ENCODE measurements at regions not wholly inside any gene's neighbourhood (a gene's known extent, or its start where the extent isn't known, plus 50 kb on each side); places are given as distances from the start of the nearest gene placed in this dataset.
"Not testable (repeated sequence)": the region's sequence is repeated elsewhere in the genome, so short reads cannot be mapped to it uniquely, and the experiment has no call there.

- not testable (repeated sequence) for DNase-seq
These were observed 160.8 kb upstream of the RGS6 start for GRCh38 chr14:71771421-71771820.

DNA sequence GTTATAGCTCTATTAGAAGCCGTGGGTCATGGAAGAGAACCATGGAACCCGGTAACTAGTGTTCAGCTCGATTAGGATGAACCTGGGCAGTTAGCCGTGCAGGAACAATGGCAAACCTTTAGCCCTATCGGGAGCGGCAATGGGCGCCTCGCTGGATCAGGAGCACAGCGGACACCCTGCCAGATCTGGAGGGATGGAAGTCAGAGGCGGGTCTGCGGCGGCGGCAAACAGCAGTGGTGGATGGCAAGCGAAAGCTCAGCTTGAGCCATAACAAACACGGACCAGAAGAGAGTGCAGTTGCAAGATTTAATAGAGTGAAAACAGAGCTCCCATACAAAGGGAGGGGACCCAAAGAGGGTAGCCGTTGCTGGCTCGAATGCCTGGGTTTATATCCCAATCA, 160.2 kb upstream of the RGS6 start:
- DNase-seq = not testable (repeated sequence)

DNA sequence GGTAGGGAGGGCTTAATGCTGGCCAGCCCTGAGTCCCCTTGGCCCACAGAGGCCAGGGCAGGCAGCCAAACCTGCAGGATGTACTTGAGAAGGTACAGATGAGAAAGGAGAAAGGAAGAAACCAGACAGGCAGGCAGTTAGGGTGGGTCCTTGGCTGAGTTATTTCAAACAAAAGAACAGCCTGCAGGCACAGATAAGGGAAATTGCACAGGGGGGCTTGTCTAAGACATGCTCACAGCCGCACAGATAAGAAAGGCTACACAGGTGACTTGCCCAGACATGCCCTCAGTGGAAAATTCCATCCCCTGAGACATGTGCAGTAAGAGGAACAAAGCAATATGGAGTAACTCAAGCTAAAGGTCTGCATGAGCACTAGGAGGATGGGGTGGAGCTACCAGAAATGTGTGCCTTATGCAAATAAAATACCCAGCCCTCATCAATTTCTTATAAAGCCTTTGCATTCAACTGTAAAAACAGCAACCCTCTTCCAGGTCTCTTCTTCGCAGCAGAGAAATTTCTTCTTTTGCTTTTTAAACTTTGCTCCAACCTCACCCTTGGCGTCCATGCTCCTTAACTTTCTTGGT, 158.2 kb upstream of the RGS6 start:
- DNase-seq = no peak

DNA sequence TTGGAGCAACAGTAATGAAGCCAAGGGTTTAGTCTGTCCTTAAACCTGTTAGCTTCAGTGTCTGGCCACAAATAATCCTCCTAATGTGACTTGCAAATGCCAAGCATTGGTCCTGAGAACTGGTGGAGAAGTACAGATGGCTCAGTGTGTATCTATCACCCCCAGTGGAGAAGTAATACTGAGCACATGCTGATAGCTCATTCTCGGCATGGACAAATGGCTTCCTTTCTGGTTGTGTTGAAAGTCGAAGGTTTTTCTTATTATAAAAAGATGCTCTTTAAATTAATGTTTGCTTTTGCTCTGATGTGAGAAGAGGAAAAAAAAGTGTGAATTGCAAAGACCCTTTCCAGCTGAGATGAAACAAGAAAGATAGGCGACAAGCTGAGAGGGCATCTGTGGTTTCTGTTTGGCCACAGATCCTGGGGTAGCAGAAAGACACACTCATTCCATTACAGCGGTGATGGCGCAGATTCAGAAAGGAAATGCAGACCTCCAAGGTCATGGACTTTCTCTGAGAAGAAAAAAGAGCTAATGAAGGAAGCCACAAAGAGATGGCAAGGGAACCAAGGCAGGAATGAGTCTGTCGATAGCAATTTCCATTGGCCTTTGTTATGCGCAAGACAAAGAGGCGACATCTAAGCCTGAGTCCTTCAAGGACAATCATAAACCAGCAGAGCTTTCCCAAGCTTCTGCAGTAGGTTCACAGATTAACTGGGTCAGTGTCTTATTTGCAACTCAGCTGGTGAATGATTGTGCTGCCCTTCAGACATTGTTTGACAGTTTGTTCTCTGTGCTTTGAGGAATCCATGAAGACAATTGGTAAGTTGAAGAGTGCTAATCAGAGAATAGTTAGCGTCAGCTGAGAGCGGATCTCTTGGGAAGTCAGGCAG, 155.5 kb upstream of the RGS6 start:
- DNase-seq = no peak

DNA sequence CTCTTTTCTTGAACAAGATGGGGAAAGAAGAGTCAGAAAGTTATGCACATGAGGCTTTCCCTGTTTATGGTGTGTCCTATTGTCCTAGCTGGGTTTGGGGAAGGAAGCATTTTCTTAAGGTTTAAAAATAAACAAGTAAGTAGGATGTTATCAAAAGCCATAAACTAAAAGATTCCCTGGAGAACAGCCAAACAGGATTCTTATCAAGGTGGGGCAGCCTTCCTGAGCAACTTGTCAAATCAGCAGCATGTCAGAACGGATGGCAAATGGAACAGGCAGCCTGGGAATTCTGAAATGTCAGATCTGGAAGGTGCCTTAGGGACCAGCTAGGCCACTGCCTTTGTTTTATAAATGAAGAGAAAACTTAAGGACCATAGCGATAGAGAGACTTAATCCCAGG, 152.2 kb upstream of the RGS6 start:
- DNase-seq = no peak

DNA sequence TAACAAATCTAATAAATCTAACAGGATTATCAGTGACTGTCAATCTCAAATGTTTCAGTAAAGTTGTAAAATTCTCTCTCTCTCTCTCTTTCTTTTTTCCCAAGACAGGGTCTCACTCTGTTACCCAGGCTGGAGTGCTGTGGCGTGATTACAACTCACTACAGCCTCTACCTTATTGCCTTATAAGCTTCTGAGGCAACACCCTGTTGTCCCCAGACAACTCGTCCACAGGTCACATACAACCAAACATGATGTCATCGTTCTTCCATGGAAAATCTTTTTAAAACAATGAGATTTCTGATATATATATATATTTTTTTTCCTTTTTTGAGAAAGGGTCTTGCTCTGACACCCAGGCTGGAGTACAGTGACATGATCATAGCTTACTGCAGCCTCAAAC, 151.4 kb upstream of the RGS6 start:
- DNase-seq = no peak

GRCh38 chr14:71783088-71783487, 149.1 kb upstream of the RGS6 start:
- DNase-seq = no peak

- no peak for DNase-seq
These were observed 148.4 kb upstream of the RGS6 start for GRCh38 chr14:71783786-71784185.

- DNase-seq = no peak
These were observed 143.2 kb upstream of the RGS6 start for GRCh38 chr14:71789005-71789404.

GRCh38 chr14:71799841-71800240, 132.4 kb upstream of the RGS6 start:
- DNase-seq = no peak

DNA sequence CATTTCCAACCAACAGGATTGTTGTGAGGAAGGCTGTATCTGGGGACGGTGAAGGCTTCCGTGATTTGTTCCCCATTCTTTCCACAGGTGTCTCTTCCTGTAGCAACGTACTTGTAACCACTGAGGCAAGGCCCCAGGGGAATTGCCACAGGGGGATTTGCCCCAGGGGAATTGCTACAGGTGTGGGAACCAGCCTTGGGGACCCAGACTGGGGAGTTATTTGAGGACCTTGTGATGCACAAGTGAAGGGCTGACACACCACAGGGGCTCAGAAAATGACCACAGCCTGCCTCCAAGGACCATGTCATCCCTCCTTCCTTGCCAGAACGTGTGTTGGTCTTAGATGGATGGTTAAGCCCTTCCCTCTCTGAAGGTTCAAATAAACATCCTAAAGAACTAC, 131.4 kb upstream of the RGS6 start:
- no peak for DNase-seq

DNA sequence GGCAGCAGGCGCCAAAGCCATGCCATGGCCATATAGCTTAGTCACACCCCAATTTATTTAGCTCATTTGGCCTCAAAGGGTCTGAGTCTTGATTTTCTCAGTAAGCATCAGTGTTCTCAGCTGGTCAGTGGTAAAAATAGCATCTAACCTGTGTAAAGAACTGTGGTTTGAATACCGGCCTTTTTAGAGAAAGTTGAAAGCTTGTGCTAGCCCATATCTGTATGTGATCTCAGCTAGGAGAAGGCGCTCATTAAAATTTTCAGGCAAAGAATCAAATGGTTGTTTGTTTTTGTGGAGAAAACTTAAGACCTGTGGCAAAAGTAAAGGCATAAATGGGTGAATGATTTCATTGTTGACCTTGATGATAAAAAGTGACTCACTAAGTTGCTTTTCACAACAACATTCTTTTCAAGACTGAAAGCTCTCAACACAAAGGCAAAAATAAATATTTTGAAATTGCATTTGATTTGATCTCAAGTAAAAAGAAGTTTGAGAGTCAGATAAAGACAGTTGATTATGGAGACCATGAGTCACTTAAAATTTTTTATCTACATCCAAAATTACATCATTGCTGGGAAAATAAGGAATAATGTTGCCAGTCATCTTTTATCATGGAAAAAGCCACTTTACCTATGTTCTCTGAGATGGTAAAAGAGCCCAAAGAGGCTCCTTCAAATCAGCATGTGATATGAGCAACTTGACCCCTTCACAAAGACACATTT, 128.5 kb upstream of the RGS6 start:
- no peak for DNase-seq

GRCh38 chr14:71804992-71805391, 127.2 kb upstream of the RGS6 start:
- DNase-seq = no peak

GRCh38 chr14:71807049-71807448, 125.2 kb upstream of the RGS6 start:
- DNase-seq = not testable (repeated sequence)

DNA sequence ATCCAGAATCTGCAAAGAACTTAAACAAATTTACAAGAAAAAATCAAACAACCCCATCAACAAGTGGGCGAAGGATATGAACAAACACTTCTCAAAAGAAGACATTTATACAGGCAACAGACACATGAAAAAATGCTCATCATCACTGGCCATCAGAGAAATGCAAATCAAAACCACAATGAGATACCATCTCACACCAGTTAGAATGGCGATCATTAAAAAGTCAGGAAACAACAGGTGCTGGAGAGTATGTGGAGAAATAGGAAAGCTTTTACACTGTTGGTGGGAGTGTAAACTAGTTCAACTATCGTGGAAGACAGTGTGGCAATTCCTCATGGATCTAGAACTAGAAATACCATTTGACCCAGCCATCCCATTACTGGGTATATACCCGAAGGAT, 121.4 kb upstream of the RGS6 start:
- DNase-seq = not testable (repeated sequence)

GRCh38 chr14:71812693-71813092, 119.5 kb upstream of the RGS6 start:
- DNase-seq = no peak

- DNase-seq = no peak
These were observed 117.1 kb upstream of the RGS6 start for GRCh38 chr14:71815110-71815509.

GRCh38 chr14:71824816-71825215, 107.4 kb upstream of the RGS6 start:
- DNase-seq = no peak

GRCh38 chr14:71833476-71833875, 98.8 kb upstream of the RGS6 start:
- no peak for DNase-seq

- no peak for DNase-seq
These were observed 97.7 kb upstream of the RGS6 start for GRCh38 chr14:71834284-71835204.

DNA sequence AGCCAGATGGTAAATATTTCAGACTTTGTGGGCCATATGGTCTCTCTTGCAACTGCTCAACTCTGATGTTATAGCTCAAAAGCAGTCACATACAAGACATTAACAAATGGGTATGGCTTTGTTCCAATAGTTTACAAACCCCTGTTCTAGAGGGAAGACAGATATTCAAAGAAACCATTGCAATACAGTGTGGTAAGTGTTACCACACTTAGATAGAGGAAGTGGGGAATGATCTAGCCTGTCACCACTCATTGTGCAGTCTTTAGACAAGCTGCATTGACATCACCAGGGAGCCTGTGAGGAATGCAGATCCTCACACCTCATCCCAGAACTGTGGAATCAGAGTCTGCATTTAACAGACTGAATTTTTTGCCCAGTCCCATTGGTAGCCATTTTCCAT, 80.0 kb upstream of the RGS6 start:
- DNase-seq = no peak
